NCI-H2029 treated with DMSO at 0.1 percent for 48 hours (cell line): ENCODE measurements at regions not wholly inside any gene's neighbourhood (a gene's known extent, or its start where the extent isn't known, plus 50 kb on each side); places are given as distances from the start of the nearest gene placed in this dataset.
A peak's percentile ranks its signal among the peaks of the same experiment; 100 is the strongest.
"Not testable (repeated sequence)": the region's sequence is repeated elsewhere in the genome, so short reads cannot be mapped to it uniquely, and the experiment has no call there.

Source experiments
- DNase-seq: peaks from one replicate; lab custom pipeline; 2025; lab: John Stamatoyannopoulos, UW

- DNase-seq = no peak
Measured at GRCh38 chr2:22970284-22970975, 414.5 kb upstream of the KLHL29 start.

DNA sequence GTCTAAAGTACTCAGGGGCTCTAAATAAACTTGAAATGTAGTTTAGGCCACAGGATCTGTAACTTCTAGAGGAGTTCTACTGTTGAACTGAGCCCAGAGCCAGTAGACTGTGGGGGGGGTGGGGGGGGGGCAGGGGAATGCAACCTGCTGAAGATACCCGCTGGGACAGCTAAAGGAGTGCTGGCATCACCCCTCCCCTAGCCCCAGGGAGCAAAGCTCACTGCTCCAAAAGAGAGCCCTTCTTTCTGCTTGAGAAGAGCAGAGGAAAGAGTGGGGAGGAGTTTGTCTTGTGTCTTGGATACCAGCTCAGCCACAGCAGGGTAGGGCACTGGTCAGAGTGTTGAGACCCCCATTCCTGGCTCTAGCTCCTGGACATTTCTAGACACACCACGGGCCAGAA lies 414.0 kb upstream of the KLHL29 start:
- DNase-seq = no peak

GRCh38 chr2:22981785-22982184 lies 403.2 kb upstream of the KLHL29 start:
- DNase-seq = no peak

DNA sequence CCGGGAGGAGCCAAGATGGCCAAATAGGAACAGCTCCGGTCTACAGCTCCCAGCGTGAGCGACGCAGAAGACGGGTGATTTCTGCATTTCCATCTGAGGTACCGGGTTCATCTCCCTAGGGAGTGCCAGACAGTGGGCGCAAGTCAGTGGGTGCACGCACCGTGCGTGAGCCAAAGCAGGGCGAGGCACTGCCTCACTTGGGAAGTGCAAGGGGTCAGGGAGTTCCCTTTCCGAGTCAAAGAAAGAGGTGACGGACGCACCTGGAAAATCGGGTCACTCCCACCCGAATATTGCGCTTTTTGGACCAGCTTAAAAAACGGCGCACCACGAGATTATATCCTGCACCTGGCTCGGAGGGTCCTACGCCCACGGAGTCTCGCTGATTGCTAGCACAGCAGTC lies 400.8 kb upstream of the KLHL29 start:
- DNase-seq = not testable (repeated sequence)

GRCh38 chr2:22990246-22990645 lies 394.7 kb upstream of the KLHL29 start:
- DNase-seq = no peak

DNA sequence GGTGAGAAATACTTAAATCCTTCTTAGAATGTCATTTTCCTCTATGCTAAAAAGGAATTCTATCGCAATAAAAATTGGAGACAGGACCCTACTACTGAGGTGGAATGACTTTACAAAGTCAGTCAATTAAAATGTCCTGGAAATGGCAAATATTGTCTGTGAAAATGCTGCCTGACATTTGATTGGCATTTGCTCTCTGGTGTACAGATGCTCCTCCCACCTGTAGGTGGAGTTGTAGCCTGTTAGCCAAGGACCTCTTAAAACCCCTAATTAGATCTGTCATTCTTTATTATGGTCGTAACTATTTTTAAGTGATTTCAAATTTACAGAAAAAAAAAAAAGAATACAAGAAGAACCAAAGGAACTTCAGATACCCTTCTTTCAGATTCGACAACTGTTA lies 393.1 kb upstream of the KLHL29 start:
- no peak for DNase-seq

DNA sequence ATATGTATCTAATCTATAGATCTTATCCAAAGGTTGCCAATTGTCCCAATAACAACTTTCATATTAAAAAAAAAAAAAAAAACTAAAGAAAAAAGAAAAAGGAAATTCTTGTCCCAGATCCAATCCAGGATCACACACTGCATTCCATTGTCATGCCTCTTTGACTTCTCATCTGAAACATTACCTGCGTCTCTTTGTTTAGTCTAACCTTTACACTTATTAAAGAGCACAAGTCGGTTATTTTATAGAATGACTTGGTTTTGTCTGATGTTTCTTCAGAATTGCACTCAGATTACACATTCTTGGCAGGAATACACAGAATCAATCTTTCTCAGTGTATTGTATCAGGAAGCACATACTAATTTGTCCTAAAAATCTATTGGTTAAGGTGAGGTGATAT lies 392.5 kb upstream of the KLHL29 start:
- no peak for DNase-seq

DNA sequence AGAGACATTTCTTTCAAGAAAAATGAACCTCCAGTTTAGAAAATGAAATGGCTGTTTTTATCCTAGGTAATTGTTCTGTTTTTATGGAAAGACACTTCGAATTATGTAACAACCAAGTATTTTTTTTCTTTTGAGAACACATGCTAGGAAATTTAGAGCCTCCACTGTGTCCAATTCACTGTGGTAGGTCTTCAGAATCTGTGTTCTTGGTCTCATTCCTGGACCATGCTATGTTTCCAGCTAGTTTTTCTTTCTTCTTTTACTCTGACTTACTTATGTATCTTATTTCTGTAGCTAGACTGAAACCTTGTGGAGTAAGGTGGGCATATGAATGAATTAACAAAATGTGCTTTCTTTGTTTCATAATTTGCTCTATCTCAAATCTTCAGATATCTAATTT lies 391.7 kb upstream of the KLHL29 start:
- no peak for DNase-seq

DNA sequence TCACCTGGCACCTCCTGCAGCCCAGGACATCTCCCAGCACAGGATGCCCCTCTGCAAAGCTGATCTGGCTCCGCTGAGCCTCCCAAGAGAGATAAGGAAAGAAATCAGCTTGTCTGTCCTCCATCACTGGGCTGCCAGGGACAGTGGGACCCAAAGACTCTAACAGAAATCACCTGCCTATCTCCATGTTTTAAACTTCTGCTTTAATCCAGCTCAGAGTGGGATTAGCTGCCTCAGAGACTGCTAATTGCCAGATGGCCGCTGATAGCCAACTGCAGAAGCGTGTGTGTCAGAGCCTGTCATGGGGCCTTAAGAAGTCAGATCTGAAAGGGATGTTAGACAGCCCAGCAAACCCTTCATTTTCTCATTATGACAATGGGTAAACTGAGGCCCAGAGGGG lies 389.4 kb upstream of the KLHL29 start:
- DNase-seq = no peak

- no peak for DNase-seq
Measured at GRCh38 chr2:22996911-22997310, 388.1 kb upstream of the KLHL29 start.

GRCh38 chr2:22998359-22998758 lies 386.6 kb upstream of the KLHL29 start:
- no peak for DNase-seq

DNA sequence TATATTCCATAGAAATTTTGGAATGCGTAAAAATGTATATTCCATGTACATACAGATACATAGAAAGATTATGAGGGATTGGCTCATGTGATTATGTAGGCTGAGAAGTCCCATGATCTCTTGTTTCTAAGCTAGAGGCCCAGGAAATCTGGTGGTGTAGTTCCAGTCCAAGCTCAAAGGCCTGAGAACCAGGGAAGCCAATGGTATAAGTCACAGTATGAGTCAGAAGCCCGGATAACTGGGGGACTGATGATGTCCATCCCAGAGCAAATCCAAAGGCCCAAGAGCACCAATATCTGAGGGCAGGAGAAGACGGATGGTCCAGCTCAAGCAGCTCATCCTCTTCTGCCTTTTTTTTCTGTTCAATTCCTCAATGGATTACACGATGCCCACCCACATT lies 385.0 kb upstream of the KLHL29 start:
- no peak for DNase-seq

- DNase-seq = no peak
Measured at GRCh38 chr2:23002234-23002633, 382.7 kb upstream of the KLHL29 start.

DNA sequence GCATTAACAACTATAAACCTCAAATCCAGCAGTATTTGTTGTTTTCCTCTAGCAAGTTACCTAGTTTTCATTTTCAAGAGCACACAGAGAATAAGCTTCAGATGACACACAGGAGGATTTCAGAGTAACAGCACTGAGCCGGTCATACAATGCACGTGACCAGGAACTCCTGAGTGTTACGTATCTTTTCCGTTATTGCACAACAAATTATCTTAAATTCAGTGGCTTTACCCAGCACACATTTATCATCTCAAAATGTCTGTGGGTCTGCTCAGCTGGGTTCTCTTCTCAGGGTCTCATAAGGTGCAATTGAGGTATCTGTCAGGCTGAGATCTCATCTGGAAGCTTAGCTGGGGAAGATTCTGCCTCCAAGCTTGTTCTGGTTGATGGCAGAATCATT lies 379.5 kb upstream of the KLHL29 start:
- DNase-seq = no peak

GRCh38 chr2:23007631-23008235 lies 377.2 kb upstream of the KLHL29 start:
- DNase-seq = no peak

DNA sequence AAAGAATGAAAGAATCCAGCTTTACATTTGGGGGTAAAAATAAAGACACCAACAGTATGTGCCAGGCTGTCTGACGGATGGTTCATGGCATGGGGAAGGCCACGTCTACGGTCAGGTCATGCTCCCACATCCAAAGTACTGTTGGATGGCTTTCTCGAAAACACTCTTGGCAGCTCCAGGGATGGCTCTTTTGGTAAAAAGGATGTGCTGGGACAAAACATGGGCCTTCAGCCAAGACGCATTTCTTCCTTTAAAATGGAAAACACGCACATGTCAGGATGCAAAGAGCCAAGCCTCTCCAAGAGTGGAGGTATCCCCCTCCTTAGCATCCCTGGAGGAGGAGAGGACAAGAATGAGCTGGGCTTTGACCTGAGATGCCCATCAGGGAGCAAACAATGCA lies 376.5 kb upstream of the KLHL29 start:
- no peak for DNase-seq

DNA sequence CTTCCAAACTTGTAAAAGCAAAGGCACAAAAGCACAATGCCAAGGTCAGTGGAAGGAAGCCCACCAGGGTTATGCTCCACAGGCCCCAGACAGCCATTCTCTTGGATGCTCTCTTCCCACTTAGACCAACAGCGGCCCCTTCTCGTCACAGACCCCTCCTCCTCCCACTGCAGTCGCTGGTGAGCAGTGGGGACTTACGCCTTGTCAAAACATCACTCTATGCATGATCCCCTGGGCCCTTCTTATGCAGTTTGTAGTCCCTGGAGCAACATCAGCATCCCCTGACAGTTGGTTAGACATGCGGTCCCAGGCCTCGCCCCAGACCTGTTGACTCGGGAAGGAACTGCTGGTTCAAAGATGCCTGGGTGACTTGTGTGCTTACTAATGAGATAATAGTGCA lies 376.0 kb upstream of the KLHL29 start:
- no peak for DNase-seq

- peak; percentile 26 for DNase-seq
Measured at GRCh38 chr2:23009545-23010149, 375.3 kb upstream of the KLHL29 start.

GRCh38 chr2:23012499-23012898 lies 372.5 kb upstream of the KLHL29 start:
- DNase-seq = no peak

DNA sequence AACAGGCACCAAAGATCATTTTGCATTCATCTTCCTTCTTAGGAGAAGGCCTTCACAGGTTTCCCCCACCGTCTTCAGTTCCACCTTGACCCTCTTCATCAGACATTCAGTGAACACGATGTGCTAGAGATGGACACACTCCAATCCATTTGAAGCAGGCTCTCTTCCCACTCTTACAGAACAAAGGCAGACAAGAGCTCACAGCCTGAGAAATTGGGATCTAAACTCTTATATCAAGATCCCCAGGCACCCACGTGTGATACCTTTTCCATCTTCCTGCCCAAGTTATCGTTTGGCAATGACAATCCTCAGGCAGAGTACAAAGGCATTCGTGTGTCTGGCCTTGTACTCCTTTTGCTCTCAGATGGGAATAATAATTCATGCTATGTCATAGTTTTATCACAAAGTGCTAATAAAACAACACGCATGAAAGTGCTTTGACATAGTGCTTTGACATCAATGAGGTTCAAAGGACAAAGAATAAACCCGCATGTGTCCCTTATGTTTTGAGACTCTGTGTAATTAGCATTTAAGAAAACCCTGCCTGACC lies 369.3 kb upstream of the KLHL29 start:
- DNase-seq = no peak

GRCh38 chr2:23019476-23019875 lies 365.5 kb upstream of the KLHL29 start:
- no peak for DNase-seq

DNA sequence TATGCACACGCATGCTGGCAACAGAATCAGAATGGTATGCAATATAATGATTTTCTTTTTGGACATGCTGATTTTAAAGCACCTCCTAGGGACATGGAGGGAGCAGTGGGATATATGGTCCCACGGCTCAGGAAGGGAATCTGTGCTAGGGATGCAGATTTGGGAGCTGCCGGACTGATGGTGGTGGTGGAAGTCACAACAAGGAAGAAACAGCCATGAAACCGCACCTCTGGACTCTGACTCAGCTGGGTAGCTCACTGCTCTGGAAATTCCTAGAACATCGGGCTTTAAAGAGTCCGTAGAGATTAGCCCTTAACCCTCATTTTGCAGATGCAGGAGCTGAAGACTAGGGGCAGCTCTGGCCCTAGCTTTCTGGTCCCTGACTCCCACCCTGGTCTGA lies 364.3 kb upstream of the KLHL29 start:
- no peak for DNase-seq

DNA sequence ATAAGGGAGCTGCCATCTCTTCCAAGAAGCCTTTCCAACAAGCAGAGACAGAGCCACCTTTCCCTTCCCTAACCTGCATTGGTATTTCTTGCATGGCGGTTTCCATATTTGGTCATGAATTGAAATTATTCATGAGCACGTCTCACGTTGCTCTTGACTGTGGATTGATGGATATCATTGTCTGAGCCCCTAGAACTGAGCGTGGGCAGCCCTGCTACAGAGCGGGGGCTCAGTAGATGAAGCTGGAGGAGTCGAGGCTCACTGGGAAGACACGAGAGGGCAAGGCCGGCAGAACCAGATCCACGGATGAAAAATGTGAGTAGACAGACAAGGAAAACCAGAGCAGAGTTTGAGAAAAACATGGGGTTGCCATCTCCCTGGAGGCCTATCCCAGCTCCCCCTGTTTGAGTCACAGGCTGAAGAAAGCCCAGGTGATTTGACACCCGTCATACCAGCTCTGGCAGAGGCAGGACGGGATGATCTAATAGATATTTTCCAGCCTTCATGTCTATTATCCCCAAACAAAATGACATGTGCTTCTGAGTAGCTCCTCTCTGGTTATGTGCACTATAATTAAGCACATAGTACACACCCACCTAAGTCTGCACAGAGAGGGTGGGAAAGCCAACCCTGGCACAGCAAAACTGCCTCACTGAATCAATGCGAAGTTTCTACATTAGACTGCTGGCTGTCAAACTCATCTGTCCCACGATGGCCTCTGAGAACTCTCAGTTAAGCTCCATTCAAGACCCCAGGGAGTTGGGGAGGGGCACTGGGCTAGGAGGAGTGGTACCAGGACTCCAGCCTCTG lies 363.5 kb upstream of the KLHL29 start:
- no peak for DNase-seq
